Fibroblast of pulmonary artery (primary cell): ENCODE measurements at regions not wholly inside any gene's neighbourhood (a gene's known extent, or its start where the extent isn't known, plus 50 kb on each side); places are given as distances from the start of the nearest gene placed in this dataset.

Experiments
- DNase-seq: peaks from one replicate; pipeline ENCODE4 v3.0.0-alpha.2; 2010; ENCODE audit warnings: low read depth
- H3K4me3 ChIP-seq: replicated peaks from 2 replicates; pipeline ENCODE4 v1.5.1; 2011; ENCODE audit warnings: low read depth, mild to moderate bottlenecking, control low read depth, low read length, moderate library complexity
- TF ChIP-seq, protein P1 (sequence below): IDR thresholded peaks from 2 replicates; pipeline ENCODE4 v1.5.1; 2011; ENCODE audit warnings: mild to moderate bottlenecking, control low read depth, low read length, inconsistent platforms; ENCODE audit errors: missing control alignments

DNA sequence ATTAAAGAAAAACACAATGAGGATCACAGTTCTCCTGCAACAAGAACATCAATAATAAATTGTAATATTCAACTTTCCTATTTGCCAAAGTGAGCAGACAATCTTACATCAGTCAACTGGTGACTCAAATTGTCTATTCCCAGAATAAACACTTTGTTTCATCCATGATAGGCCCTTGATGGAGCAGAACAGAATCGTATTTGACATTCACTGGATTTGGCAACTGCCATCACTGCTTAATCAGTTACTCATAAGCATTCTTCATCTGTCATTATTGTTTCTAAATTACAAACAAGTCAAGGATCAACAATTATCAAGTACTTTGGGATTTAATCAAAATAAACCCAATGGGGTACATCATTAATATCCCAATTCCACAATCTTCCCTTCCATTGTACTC, 398.4 kb downstream of the GABRG2 start:
- DNase-seq: no peak
- TF ChIP-seq, protein P1, sequence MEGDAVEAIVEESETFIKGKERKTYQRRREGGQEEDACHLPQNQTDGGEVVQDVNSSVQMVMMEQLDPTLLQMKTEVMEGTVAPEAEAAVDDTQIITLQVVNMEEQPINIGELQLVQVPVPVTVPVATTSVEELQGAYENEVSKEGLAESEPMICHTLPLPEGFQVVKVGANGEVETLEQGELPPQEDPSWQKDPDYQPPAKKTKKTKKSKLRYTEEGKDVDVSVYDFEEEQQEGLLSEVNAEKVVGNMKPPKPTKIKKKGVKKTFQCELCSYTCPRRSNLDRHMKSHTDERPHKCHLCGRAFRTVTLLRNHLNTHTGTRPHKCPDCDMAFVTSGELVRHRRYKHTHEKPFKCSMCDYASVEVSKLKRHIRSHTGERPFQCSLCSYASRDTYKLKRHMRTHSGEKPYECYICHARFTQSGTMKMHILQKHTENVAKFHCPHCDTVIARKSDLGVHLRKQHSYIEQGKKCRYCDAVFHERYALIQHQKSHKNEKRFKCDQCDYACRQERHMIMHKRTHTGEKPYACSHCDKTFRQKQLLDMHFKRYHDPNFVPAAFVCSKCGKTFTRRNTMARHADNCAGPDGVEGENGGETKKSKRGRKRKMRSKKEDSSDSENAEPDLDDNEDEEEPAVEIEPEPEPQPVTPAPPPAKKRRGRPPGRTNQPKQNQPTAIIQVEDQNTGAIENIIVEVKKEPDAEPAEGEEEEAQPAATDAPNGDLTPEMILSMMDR: no peak
- H3K4me3 ChIP-seq: no peak overlapping the region

DNA sequence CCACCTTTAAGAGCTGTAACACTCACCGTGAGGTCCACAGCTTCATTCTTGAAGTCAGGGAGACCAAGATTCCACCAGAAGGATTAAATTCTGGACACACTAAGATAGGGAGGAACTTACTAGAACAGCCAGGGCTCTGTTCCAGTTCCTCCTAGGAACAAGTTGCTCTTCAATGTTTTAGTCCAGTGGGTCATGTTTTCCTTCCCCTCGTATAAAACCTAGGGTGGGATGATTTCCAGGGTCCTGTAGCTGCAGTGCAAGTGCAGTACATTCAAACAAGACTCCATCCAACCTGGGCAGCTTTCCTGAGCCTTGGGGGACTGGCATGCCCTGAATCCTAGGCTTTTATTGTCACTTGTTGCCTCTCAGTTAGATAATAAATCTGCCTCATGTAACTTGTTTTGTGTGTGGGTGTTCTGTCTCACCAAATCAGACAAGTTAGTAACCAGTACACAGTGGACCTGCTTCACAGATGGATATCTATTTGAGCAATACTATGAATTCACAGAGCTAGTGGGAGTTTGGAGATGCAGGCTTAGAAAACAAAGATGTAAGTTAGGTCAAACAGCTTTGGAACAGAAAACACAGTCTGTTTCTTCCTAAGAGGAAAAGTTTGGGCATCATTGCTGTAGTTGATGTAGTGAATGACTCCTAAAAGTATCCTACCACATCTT, 405.6 kb downstream of the GABRG2 start:
- DNase-seq: no peak
- no peak overlapping the region for H3K4me3 ChIP-seq
- TF ChIP-seq, protein P1: no peak

DNA sequence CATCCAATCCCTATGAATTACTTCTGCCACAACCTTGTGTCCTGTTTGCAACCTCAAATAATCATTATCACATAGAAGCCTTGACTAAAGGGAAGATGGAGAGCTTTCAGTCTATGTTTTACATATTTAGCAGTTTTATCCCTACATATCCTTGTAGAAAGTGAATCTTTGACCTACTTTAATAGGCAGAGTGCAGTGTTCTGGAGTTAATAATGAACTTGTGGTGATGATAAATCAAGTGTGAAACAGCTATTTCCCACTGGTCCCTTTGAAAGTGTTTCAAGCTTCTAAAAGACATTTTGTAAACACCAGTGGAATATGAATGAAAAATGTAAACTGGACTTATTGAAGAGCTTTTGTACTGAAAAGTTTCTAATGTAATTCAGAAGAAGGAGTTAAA, 406.7 kb downstream of the GABRG2 start:
- TF ChIP-seq, protein P1: no peak
- no peak for DNase-seq
- no peak overlapping the region for H3K4me3 ChIP-seq

DNA sequence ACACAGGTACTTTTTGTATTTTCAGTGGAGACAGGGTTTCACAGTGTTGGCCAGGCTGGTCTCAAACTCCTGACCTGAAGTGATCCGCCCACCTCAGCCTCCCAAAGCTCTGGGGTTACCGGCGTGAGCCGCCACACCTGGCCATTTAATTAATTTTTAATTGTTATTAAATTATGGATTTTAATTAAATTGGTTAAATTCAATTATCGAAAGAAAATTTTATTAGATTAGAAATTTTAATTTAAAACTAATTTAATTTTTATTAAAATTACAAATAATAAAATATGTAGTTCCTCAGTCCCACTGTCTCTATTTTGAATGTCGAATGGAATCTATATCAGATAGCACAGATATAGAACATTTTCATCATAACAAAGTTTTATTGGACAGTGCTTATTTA, 416.5 kb downstream of the GABRG2 start:
- H3K4me3 ChIP-seq: no peak overlapping the region
- TF ChIP-seq, protein P1: no peak
- no peak for DNase-seq

DNA sequence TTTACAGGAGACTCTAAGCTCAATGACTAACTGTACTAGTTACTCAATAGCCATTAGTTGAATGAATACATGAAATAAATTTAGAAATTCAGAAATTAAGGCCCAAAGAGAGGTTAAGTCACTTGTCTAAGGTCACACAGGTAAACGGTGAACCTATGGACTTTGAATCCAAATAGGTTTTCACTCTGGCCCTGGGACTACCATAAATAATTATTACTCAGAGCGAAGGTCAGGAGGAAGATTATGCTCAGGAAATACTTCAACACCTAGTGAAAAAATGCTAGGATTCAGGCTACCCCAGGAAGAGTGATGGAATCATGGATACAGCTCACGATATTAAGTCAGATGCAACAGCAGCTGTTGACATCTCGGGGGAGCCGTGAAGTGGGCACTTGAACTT, 417.4 kb downstream of the GABRG2 start:
- DNase-seq: no peak
- TF ChIP-seq, protein P1: no peak
- H3K4me3 ChIP-seq: no peak overlapping the region

DNA sequence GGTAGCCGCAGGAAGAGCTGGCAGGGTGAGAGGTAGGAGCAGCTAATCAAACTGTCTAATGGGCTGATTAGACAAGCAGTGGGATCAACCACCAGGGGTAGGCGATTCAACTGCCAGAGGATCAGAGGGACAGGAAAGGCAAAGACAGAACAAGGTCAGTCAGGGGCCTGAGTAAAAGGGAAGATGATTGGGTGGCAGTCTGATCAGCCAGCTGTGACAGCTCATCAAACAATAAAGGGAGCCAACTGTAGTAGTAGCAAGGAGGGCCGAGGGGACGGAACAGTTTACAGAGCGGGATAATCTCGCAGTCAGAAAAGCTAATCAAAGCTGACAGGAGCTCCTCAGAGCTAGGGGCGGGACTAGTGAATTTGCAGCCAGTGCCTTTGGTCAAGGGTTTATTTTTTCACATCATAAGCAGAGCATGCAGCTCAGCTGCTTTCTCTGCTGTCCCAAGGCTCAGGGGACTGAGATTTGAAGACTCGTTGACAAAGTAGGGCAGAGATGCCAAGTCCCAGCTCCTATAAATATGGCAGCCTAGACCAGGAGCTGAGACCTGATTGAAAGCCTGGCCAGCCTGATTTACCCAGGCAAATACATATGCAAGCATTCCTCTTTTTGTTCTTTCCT, 418.2 kb downstream of the GABRG2 start:
- TF ChIP-seq, protein P1: no peak
- no peak overlapping the region for H3K4me3 ChIP-seq
- DNase-seq: no peak
